ENCODE measurements at regions not wholly inside any gene's neighbourhood (a gene's known extent, or its start where the extent isn't known, plus 50 kb on each side); places are given as distances from the start of the nearest gene placed in this dataset.

DNA sequence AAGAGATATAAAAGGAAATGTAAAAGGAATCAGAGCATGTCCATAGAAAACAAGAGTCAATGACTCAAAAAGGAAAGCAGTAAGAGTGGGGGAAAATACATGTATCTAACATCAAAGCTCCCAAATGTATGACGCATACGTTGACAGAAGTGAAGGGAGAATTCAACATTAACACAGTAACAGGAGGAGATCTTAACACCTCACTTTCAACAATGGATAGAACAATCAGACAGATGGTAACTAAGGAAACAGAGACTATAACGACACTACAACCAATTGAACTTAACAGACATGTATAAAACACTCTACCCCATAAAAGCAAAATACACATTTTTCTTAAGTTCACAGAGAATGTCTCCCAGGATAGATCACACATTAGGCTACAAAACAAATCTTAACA, 774.8 kb upstream of the ARGLU1 start:
- TF ChIP-seq, protein P1, sequence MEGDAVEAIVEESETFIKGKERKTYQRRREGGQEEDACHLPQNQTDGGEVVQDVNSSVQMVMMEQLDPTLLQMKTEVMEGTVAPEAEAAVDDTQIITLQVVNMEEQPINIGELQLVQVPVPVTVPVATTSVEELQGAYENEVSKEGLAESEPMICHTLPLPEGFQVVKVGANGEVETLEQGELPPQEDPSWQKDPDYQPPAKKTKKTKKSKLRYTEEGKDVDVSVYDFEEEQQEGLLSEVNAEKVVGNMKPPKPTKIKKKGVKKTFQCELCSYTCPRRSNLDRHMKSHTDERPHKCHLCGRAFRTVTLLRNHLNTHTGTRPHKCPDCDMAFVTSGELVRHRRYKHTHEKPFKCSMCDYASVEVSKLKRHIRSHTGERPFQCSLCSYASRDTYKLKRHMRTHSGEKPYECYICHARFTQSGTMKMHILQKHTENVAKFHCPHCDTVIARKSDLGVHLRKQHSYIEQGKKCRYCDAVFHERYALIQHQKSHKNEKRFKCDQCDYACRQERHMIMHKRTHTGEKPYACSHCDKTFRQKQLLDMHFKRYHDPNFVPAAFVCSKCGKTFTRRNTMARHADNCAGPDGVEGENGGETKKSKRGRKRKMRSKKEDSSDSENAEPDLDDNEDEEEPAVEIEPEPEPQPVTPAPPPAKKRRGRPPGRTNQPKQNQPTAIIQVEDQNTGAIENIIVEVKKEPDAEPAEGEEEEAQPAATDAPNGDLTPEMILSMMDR (conservative IDR thresholded peaks at IDR 0.05 in 1 of 2, IDR thresholded peaks at IDR 0.05 in 1 of 2; ENCODE audit: extremely low read depth in 1 of 2, insufficient read depth in 1 of 2, low read depth in 1 of 2, low read length in 2 of 2), result no peak
- no peak for TF ChIP-seq EZH2 (IDR thresholded peaks at IDR 0.05; ENCODE audit: borderline replicate concordance, low read length)
